Smooth muscle cell (in vitro differentiated cells): ENCODE measurements at regions not wholly inside any gene's neighbourhood (a gene's known extent, or its start where the extent isn't known, plus 50 kb on each side); places are given as distances from the start of the nearest gene placed in this dataset.

Experiments used
- DNase-seq: peaks from one replicate; lab custom pipeline; 2025; ENCODE audit not compliant: unreplicated experiment; lab: John Stamatoyannopoulos, UW
- H2AFZ ChIP-seq: fragments of 200-600 bp; sonication (generic); 2 replicates; pipeline ENCODE4 v1.6.0; 2016; ENCODE audit warnings: antibody characterized with exemption, low read depth, mild to moderate bottlenecking
- H3F3A ChIP-seq: fragments of 200-600 bp; sonication (generic); 2 replicates; pipeline ENCODE4 v1.6.0; 2017; ENCODE audit warnings: antibody characterized with exemption, low read depth
- H3K27ac ChIP-seq: fragments of 200-600 bp; sonication (generic); 2 replicates; pipeline ENCODE4 v1.5.1; 2016; ENCODE audit warnings: low read depth, mild to moderate bottlenecking
- H3K27me3 ChIP-seq: fragments of 200-600 bp; sonication (generic); 2 replicates; pipeline ENCODE4 v1.6.1; 2016; ENCODE audit warnings: low read depth, mild to moderate bottlenecking
- H3K36me3 ChIP-seq: fragments of 200-600 bp; sonication (generic); 2 replicates; pipeline ENCODE4 v1.5.1; 2016; ENCODE audit warnings: low read depth
- H3K4me1 ChIP-seq: fragments of 200-600 bp; sonication (generic); 2 replicates; pipeline ENCODE4 v1.5.1; 2016; ENCODE audit warnings: low read depth
- H3K4me2 ChIP-seq: fragments of 200-600 bp; sonication (generic); 2 replicates; pipeline ENCODE4 v1.6.0; 2016; ENCODE audit warnings: mild to moderate bottlenecking
- H3K4me3 ChIP-seq: fragments of 200-600 bp; sonication (generic); 2 replicates; pipeline ENCODE4 v1.5.1; 2016; ENCODE audit warnings: mild to moderate bottlenecking
- H3K79me2 ChIP-seq: fragments of 200-600 bp; sonication (generic); 2 replicates; pipeline ENCODE4 v1.6.0; 2016; ENCODE audit warnings: low read depth, mild to moderate bottlenecking
- H3K9ac ChIP-seq: fragments of 200-600 bp; sonication (generic); 2 replicates; pipeline ENCODE4 v1.6.0; 2016; ENCODE audit warnings: low read depth
- H3K9me3 ChIP-seq: fragments of 200-600 bp; sonication (generic); replicated peaks from 2 replicates; pipeline ENCODE4 v1.5.1; 2016; ENCODE audit warnings: low read depth
- H4K20me1 ChIP-seq: fragments of 200-600 bp; sonication (generic); 2 replicates; pipeline ENCODE4 v1.6.0; 2016; ENCODE audit warnings: low read depth
- CTCF ChIP-seq: fragments of 200-600 bp; sonication (generic); IDR thresholded peaks from 2 replicates; pipeline ENCODE4 v1.5.1; 2017; ENCODE audit warnings: borderline replicate concordance, mild to moderate bottlenecking, antibody characterized with exemption; ENCODE audit not compliant: insufficient read depth, poor library complexity, severe bottlenecking
- WGBS: methylation state at CpG from one replicate; pipeline ENCODE4 v1.1.7; 2016; ENCODE audit warnings: low lambda C conversion rate; 5-methylcytosine and 5-hydroxymethylcytosine counted together

- no peaks in the 10 kb centered on the region for H3K27me3 ChIP-seq
- no peaks in the 10 kb centered on the region for H3K79me2 ChIP-seq
- TF ChIP-seq CTCF, result no peak
- H3F3A ChIP-seq, result no peaks in the 10 kb centered on the region
- H3K9me3 ChIP-seq, result no peaks in the 10 kb centered on the region
- H4K20me1 ChIP-seq, result no peaks in the 10 kb centered on the region
- no peak overlapping the region for H3K4me3 ChIP-seq
- no peak overlapping the region for H3K4me2 ChIP-seq
- no peaks in the 10 kb centered on the region for H3K36me3 ChIP-seq
- no peak for DNase-seq
- no peak overlapping the region for H3K27ac ChIP-seq
- no peak overlapping the region for H3K9ac ChIP-seq
- 97% methylated on average over 1 of the region's 1 CpG for WGBS
- H3K4me1 ChIP-seq, result no peaks in the 10 kb centered on the region
- no peak overlapping the region for H2AFZ ChIP-seq
These were observed 432.0 kb upstream of the SLIT2 start for GRCh38 chr4:19819737-19820136.

- WGBS, result 83% methylated on average over 1 of the region's 1 CpG
- TF ChIP-seq CTCF, result no peak
- no peak for DNase-seq
- H3K9ac ChIP-seq, result no peak overlapping the region
- no peak overlapping the region for H3K27ac ChIP-seq
- H3F3A ChIP-seq, result no peaks in the 10 kb centered on the region
- H3K36me3 ChIP-seq, result no peaks in the 10 kb centered on the region
- no peak overlapping the region for H2AFZ ChIP-seq
- H3K79me2 ChIP-seq, result no peaks in the 10 kb centered on the region
- H3K9me3 ChIP-seq, result no peaks in the 10 kb centered on the region
- H3K4me3 ChIP-seq, result no peak overlapping the region
- H3K4me1 ChIP-seq, result no peaks in the 10 kb centered on the region
- H4K20me1 ChIP-seq, result no peaks in the 10 kb centered on the region
- H3K4me2 ChIP-seq, result no peak overlapping the region
- no peaks in the 10 kb centered on the region for H3K27me3 ChIP-seq
These were observed 441.7 kb upstream of the SLIT2 start for GRCh38 chr4:19809989-19810388.

DNA sequence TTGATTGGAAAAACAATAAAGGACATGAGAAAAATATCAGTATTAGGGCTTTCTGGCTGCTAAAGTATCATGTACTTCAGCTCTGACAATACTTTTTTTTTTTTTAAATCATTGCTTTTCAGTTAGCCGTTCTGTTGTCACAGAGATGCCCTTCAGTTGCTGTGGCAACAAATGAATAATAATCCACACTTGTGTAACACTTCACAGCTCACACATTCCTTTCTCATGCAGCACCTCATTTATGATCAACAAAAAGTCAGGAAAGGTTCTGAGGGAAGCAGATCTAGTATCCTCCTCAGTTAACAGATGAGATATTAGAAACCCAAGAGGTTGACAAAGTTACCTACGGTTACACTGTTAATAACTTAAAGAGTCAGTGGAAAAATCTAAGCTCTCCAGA is 444.2 kb upstream of the SLIT2 start:
- H3K9me3 ChIP-seq, result no peaks in the 10 kb centered on the region
- no peaks in the 10 kb centered on the region for H4K20me1 ChIP-seq
- no peaks in the 10 kb centered on the region for H3K36me3 ChIP-seq
- no peaks in the 10 kb centered on the region for H3K4me1 ChIP-seq
- DNase-seq, result no peak
- H2AFZ ChIP-seq, result no peak overlapping the region
- no peak for TF ChIP-seq CTCF
- no peaks in the 10 kb centered on the region for H3K27me3 ChIP-seq
- H3K79me2 ChIP-seq, result no peaks in the 10 kb centered on the region
- H3K4me2 ChIP-seq, result peak overlapping the region; percentile 17
- peak overlapping the region; percentile 3 for H3K27ac ChIP-seq
- H3K9ac ChIP-seq, result peak overlapping the region; percentile 9
- H3F3A ChIP-seq, result no peaks in the 10 kb centered on the region
- 71% methylated on average over 2 of the region's 2 CpGs for WGBS
- no peak overlapping the region for H3K4me3 ChIP-seq

DNA sequence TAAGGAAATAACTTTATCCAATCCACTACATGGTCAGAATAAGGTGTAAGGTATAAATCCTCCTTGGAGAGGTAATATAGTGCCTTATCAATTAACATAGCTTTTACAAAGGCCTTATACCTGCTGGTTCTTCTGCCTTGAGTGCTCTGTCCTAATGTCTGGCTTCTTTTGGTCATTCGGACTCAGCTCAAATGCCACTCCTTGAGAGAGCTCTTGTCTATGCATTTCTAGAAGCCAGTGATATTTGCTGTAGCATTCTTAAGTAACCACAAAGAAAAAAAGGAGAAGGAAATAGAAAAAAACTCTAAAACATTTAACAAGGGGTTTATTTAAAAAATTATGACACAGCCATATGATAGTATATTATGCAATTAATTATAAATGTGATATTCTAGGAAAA is 444.8 kb upstream of the SLIT2 start:
- Histone ChIP-seq H2AFZ (peak overlapping the region; percentile 2), H3K27me3 (no peaks in the 10 kb centered on the region), H3K36me3 (no peaks in the 10 kb centered on the region), H3K27ac (peak overlapping the region; percentile 3), H3K79me2 (no peaks in the 10 kb centered on the region), H3F3A (no peaks in the 10 kb centered on the region), H3K4me2 (peak overlapping the region; percentile 17), H4K20me1 (no peaks in the 10 kb centered on the region), H3K9ac (peak overlapping the region; percentile 9), H3K4me3 (no peak overlapping the region), H3K4me1 (no peaks in the 10 kb centered on the region), H3K9me3 (no peaks in the 10 kb centered on the region)
- no peak for DNase-seq
- 37% methylated on average over 1 of the region's 1 CpG for WGBS
- no peak for TF ChIP-seq CTCF
